ENCODE measurements at regions not wholly inside any gene's neighbourhood (a gene's known extent, or its start where the extent isn't known, plus 50 kb on each side); places are given as distances from the start of the nearest gene placed in this dataset.
A peak's percentile ranks its signal among the peaks of the same experiment; 100 is the strongest.

DNA sequence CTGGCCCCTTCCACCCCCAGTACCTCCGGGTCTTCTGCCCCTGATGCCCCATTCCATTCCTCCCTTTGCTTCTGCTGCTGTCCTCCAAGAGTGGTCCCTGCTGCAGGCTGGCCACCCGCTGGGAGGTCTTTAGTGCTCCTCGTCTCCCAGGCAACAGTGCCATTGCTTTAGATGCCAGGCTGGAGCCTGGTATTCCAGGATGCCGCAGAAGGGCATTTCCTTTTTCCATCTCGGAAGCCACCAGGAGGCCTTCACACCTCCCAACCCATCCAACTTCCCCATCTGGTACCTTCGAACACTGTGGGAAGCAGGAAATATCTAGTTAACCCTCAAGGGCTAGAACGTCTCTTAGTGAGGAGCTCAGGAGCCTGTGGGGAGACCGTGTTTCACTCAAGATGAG, 92.9 kb upstream of the DUSP5 start:
- ChIA-PET POLR2A (interaction anchor here (0.6 to 1.0 kb wide), 2 partner anchors 78 to 79 kb away, joined by 3 to 13 read pairs; no protein-coding TSS in a partner anchor), CTCF (interaction anchor here (1.1 kb wide), 1 partner anchor 51 kb away, joined by 3 read pairs; no protein-coding TSS in a partner anchor)
- no peaks in the 10 kb centered on the region for H3K9me3 Mint-ChIP-seq (ENCODE audit: unreplicated experiment)
- no peaks in the 10 kb centered on the region for H3K27me3 Mint-ChIP-seq (ENCODE audit: insufficient read depth, unreplicated experiment)
- no peaks in the 10 kb centered on the region; the same call in 1 of the 2 replicates for H3K36me3 ChIP-seq (ENCODE audit: control insufficient read depth, insufficient read depth, low read length)
- intact Hi-C loops (cut with micrococcal nuclease; ENCODE audit: unreplicated experiment) = no loop called here
- H3K4me1 ChIP-seq = peaks cover 62% of the 10 kb centered on the region
- no peak for DNase-seq
- H3K27ac Mint-ChIP-seq (ENCODE audit: unreplicated experiment) = no peak overlapping the region
- H3K27me3 ChIP-seq (replicated peaks; ENCODE audit: control insufficient read depth, insufficient read depth, low read length) = no peaks in the 10 kb centered on the region
- BruUV-seq (replicated peaks) = no TSS peak
- no peak overlapping the region for H3K4me3 ChIP-seq (ENCODE audit: low read depth, low read length)
- H3K9me3 ChIP-seq = no peaks in the 10 kb centered on the region; the same call in 1 of the 2 replicates
- TF ChIP-seq, protein P1, sequence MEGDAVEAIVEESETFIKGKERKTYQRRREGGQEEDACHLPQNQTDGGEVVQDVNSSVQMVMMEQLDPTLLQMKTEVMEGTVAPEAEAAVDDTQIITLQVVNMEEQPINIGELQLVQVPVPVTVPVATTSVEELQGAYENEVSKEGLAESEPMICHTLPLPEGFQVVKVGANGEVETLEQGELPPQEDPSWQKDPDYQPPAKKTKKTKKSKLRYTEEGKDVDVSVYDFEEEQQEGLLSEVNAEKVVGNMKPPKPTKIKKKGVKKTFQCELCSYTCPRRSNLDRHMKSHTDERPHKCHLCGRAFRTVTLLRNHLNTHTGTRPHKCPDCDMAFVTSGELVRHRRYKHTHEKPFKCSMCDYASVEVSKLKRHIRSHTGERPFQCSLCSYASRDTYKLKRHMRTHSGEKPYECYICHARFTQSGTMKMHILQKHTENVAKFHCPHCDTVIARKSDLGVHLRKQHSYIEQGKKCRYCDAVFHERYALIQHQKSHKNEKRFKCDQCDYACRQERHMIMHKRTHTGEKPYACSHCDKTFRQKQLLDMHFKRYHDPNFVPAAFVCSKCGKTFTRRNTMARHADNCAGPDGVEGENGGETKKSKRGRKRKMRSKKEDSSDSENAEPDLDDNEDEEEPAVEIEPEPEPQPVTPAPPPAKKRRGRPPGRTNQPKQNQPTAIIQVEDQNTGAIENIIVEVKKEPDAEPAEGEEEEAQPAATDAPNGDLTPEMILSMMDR (IDR thresholded peaks at IDR 0.05; ENCODE audit: insufficient read depth in 1 of 2, low read depth in 1 of 2, low read length in 1 of 2, severe bottlenecking in 1 of 2, unreplicated experiment in 1 of 2) = no peak
- no peak overlapping the region for H3K4me3 Mint-ChIP-seq (ENCODE audit: unreplicated experiment)
- H3K36me3 Mint-ChIP-seq (ENCODE audit: insufficient read depth, unreplicated experiment) = peaks cover 5% of the 10 kb centered on the region
- H3K4me1 Mint-ChIP-seq (ENCODE audit: low read depth, unreplicated experiment) = peaks cover 30% of the 10 kb centered on the region

DNA sequence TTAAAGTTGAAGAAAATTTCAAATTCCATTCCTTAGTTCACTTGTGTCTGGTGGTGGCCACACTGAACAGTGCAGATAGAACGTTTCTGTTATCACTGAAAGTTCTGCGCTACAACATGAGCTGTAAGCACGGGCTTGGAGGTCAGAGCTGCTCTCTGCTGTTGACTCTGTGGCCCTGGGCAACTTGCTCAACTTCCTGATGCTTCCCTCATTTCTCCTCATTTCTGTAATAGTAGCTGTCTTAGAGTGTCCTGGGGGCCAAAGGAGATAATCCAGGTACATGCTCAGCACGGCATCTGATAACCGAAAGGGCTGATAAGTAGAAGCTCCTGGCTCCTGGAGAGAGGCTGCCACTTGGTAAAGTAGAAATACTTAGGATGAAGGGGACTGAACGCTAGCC, 92.3 kb upstream of the DUSP5 start:
- intact Hi-C loops (cut with micrococcal nuclease; ENCODE audit: unreplicated experiment) = no loop called here
- no peaks in the 10 kb centered on the region for H3K9me3 Mint-ChIP-seq (ENCODE audit: unreplicated experiment)
- H3K4me3 Mint-ChIP-seq (ENCODE audit: unreplicated experiment) = no peak overlapping the region
- H3K27ac Mint-ChIP-seq (ENCODE audit: unreplicated experiment) = no peak overlapping the region
- Histone ChIP-seq H3K36me3 (ENCODE audit: control insufficient read depth, insufficient read depth, low read length) (no peaks in the 10 kb centered on the region), H3K27me3 (replicated peaks; ENCODE audit: control insufficient read depth, insufficient read depth, low read length) (no peaks in the 10 kb centered on the region), H3K4me3 (ENCODE audit: low read depth, low read length) (no peak overlapping the region), H3K9me3 (no peaks in the 10 kb centered on the region; the same call in 1 of the 2 replicates), H3K4me1 (peaks cover 62% of the 10 kb centered on the region)
- BruUV-seq (replicated peaks) = no TSS peak
- H3K27me3 Mint-ChIP-seq (ENCODE audit: insufficient read depth, unreplicated experiment) = no peaks in the 10 kb centered on the region
- DNase-seq = peak in 1 of 2 experiments; percentile 50
- TF ChIP-seq, protein P1 (IDR thresholded peaks at IDR 0.05; ENCODE audit: insufficient read depth in 1 of 2, low read depth in 1 of 2, low read length in 1 of 2, severe bottlenecking in 1 of 2, unreplicated experiment in 1 of 2) = no peak
- peaks cover 5% of the 10 kb centered on the region for H3K36me3 Mint-ChIP-seq (ENCODE audit: insufficient read depth, unreplicated experiment)
- ChIA-PET POLR2A (interaction anchor here (0.6 to 1.0 kb wide), 3 partner anchors 25 to 78 kb away, joined by 3 to 13 read pairs (median 3); no protein-coding TSS in a partner anchor), CTCF (interaction anchor here (1.1 kb wide), 1 partner anchor 51 kb away, joined by 3 read pairs; no protein-coding TSS in a partner anchor)
- H3K4me1 Mint-ChIP-seq (ENCODE audit: low read depth, unreplicated experiment) = peaks cover 35% of the 10 kb centered on the region

DNA sequence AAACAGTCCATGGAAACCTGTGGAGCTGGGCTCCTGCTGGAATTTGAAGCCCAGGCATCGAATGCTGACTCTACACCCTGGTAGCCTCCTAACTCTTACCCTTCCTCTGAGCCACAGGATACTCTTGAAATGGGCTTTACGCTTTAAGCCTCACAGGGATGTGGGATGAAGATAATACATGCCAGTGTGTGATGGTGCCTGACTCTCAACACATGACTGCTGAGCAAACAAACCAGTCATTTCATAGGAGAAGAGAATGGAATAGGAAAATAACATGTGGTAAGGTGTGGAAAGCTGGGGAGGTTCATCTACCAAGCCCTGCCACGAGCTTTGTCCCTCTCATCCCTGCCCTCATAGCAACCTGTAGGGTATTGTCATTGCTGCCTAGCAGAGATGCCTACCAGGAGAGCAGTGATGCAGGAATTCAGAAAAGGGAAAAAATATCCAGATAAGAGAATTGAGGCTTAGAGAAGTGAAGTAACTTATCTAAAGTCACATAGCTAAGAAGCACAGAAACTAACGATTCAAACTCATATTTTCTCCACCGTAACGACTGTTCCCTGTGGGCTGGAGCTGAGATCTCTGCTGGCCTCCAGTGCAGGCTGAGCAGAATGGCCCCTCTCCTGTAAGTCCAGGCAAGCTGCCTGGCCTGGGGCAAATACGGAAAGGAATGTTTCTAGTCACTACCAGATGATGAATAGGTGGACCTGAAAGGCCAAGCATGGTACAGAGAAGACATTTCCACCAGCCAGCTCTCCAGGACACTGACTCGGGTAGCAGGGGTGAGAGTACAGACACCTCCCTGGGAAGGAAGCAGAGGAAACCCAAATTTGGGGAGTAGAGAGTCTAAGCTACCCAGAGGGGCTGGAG, 90.2 kb upstream of the DUSP5 start:
- intact Hi-C loops (cut with micrococcal nuclease; ENCODE audit: unreplicated experiment) = no loop called here
- TF ChIP-seq, protein P1 (IDR thresholded peaks at IDR 0.05; ENCODE audit: insufficient read depth in 1 of 2, low read depth in 1 of 2, low read length in 1 of 2, severe bottlenecking in 1 of 2, unreplicated experiment in 1 of 2) = no peak
- Mint-ChIP-seq H3K27me3 (ENCODE audit: insufficient read depth, unreplicated experiment) (no peaks in the 10 kb centered on the region), H3K4me3 (ENCODE audit: unreplicated experiment) (no peak overlapping the region), H3K9me3 (ENCODE audit: unreplicated experiment) (no peaks in the 10 kb centered on the region), H3K27ac (ENCODE audit: unreplicated experiment) (peak overlapping the region; percentile 34), H3K4me1 (ENCODE audit: low read depth, unreplicated experiment) (peaks cover 53% of the 10 kb centered on the region), H3K36me3 (ENCODE audit: insufficient read depth, unreplicated experiment) (peaks cover 5% of the 10 kb centered on the region)
- CTCF ChIA-PET = no interaction called here
- no peak overlapping the region for H3K4me3 ChIP-seq (ENCODE audit: low read depth, low read length)
- BruUV-seq (replicated peaks) = no TSS peak
- peaks cover 81% of the 10 kb centered on the region for H3K4me1 ChIP-seq
- POLR2A ChIA-PET = interaction anchor here (0.5 kb wide), 1 partner anchor 103 kb away, joined by 3 read pairs; the partner anchor contains the start of gene SMNDC1
- no peaks in the 10 kb centered on the region for H3K27me3 ChIP-seq (replicated peaks; ENCODE audit: control insufficient read depth, insufficient read depth, low read length)
- H3K9me3 ChIP-seq = no peaks in the 10 kb centered on the region; the same call in 1 of the 2 replicates
- no peaks in the 10 kb centered on the region for H3K36me3 ChIP-seq (ENCODE audit: control insufficient read depth, insufficient read depth, low read length)
- peak; percentile 26 to 56 for DNase-seq

All from Caco-2 (cell line).